Erythroblast (primary cell): ENCODE measurements at regions not wholly inside any gene's neighbourhood (a gene's known extent, or its start where the extent isn't known, plus 50 kb on each side); places are given as distances from the start of the nearest gene placed in this dataset.

Source experiments
- GATA1 ChIP-seq: IDR thresholded peaks from 2 replicates; pipeline ENCODE4 v1.6.1; 2011; ENCODE audit warnings: low read depth, mild to moderate bottlenecking, control low read depth, low read length, moderate library complexity
- POLR2A ChIP-seq: IDR thresholded peaks from 2 replicates; pipeline ENCODE4 v1.6.1; 2011; ENCODE audit warnings: mild to moderate bottlenecking, low read length

- TF ChIP-seq POLR2A (no peak), GATA1 (no peak)
Measured at GRCh38 chr2:129103936-129104878, 785.5 kb upstream of the HS6ST1 start.
